ENCODE measurements at regions not wholly inside any gene's neighbourhood (a gene's known extent, or its start where the extent isn't known, plus 50 kb on each side); places are given as distances from the start of the nearest gene placed in this dataset.

DNA sequence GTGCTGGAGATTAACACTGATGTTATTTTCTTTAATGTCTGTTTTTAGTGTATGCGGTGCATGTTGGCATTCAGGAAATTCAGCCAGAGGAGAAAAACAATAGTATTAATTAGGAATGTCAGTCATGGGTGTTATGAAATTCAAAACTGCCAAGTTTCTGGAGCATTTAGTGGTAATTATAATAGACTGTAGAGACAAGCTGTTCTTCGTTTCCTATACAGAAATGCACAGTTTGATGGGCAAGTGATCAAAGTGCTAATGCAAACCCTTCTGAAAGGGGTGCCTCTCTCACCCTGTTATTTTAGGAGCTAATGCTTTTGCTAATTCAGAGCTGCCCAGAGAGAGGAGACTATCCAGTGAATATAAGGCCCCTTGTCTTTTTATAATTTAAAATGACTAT is 573.8 kb upstream of the EEF2KMT start:
- TF ChIP-seq, protein P1, sequence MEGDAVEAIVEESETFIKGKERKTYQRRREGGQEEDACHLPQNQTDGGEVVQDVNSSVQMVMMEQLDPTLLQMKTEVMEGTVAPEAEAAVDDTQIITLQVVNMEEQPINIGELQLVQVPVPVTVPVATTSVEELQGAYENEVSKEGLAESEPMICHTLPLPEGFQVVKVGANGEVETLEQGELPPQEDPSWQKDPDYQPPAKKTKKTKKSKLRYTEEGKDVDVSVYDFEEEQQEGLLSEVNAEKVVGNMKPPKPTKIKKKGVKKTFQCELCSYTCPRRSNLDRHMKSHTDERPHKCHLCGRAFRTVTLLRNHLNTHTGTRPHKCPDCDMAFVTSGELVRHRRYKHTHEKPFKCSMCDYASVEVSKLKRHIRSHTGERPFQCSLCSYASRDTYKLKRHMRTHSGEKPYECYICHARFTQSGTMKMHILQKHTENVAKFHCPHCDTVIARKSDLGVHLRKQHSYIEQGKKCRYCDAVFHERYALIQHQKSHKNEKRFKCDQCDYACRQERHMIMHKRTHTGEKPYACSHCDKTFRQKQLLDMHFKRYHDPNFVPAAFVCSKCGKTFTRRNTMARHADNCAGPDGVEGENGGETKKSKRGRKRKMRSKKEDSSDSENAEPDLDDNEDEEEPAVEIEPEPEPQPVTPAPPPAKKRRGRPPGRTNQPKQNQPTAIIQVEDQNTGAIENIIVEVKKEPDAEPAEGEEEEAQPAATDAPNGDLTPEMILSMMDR (conservative IDR thresholded peaks at IDR 0.05; ENCODE audit: low read depth, low read length) = no peak
- DNase-seq (ENCODE audit: low read depth) = no peak
- H3K4me3 ChIP-seq (ENCODE audit: low read length) = no peak overlapping the region

DNA sequence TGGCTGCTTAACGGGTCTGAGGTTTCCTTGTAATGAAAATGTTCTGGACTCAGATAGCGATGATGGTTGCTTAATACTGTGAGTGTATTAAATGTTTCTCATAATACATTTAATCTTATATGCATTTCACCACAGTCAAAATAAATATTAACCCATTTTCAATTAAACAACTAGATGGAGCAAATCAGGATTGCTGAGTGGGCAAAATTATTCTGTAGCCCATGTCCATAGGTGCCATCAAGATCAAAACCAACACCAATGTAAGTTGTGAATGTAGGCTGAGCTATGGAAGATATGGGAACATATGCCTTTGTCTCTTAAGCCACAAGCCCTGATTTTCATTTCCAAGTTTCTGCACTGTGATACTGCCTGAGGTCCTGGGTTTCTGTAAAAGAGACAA is 572.6 kb upstream of the EEF2KMT start:
- no peak for DNase-seq (ENCODE audit: low read depth)
- H3K4me3 ChIP-seq (ENCODE audit: low read length) = no peak overlapping the region
- TF ChIP-seq, protein P1 (conservative IDR thresholded peaks at IDR 0.05; ENCODE audit: low read depth, low read length) = no peak

DNA sequence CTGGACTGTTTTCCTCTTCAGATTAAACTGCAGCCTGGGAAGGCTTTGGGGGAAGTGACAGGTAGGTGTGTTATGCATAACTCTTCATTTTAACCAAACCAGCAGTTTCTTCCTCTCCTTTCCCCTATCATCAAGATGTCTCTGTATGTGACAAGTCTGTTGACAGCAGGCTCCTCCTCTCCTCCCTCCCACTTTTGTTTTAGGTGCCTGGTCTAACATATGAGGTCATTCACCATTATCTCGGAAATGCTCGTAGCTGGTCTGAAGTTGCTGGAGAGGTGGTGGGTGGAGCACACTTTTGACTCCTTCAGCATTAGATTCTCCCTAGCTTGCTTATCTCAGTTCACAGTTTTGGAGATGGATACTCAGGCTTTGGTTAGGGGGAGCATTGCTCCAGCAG is 571.0 kb upstream of the EEF2KMT start:
- no peak for DNase-seq (ENCODE audit: low read depth)
- no peak overlapping the region for H3K4me3 ChIP-seq (ENCODE audit: low read length)
- TF ChIP-seq, protein P1 (conservative IDR thresholded peaks at IDR 0.05; ENCODE audit: low read depth, low read length) = no peak

DNA sequence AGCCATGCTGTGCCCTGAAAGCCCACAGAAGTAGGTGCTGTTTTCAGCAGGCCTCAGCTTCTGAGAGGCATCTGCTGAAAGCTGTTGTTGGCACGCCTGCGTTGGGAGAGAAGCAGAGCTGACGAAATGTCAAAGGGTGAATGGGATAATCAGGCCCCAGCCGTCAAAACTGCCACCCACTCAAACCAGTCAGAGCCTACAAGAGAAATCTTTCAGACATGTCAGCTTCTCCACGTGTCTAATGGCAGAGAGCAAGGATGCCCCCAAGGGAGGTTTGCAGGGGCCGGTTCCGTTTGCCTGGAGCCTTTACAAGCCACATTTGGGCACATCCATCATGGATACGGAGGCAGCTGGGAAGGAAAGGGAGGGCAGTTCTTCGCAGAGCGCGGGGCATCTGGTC is 568.2 kb upstream of the EEF2KMT start:
- TF ChIP-seq, protein P1 (conservative IDR thresholded peaks at IDR 0.05; ENCODE audit: low read depth, low read length) = no peak
- DNase-seq (ENCODE audit: low read depth) = no peak

DNA sequence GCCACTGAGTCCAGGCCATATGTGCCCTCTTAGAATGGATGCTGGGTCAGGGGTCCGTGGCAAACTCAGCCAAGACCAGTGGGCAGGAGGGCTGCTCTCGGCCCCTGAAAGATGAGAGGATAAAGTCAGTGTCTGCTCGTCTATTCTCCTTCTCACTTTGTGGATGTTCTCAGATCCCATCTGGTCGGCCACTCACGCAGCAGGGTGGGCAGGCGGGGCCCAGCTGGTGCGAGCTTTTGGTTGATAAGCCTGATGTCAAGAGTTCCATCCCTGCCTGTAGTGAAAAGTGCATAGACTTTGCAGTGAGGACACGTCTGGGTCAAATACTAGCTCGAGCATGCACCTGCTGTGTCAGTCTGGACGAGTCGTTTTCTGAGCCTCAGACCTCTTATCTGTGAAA is 556.2 kb upstream of the EEF2KMT start:
- no peak for DNase-seq (ENCODE audit: low read depth)
- TF ChIP-seq, protein P1 (conservative IDR thresholded peaks at IDR 0.05; ENCODE audit: low read depth, low read length) = no peak
- H3K4me3 ChIP-seq (ENCODE audit: low read length) = no peak overlapping the region

More for the DNA sequence above, 568.2 kb upstream of the EEF2KMT start:
- no peak overlapping the region for H3K4me3 ChIP-seq (ENCODE audit: low read length)

DNA sequence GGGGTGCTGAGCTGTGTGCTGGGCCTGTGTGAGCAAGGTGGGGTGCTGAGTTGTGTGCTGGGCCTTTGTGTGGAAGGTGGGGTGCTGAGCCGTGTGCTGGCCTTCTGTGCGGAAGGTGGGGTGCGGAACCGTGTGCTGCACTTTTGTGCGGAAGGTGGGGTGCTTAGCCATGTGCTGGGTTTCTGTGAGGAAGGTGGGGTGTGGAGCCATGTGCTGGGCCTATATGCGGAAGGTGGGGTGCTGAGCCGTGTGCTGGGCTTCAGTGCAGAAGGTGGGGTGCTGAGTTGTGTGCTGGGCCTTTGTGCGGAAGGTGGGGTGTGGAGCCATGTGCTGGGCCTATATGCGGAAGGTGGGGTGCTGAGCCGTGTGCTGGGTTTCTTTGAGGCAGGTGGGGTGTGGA is 555.4 kb upstream of the EEF2KMT start:
- TF ChIP-seq, protein P1 (conservative IDR thresholded peaks at IDR 0.05; ENCODE audit: low read depth, low read length) = no peak
- no peak for DNase-seq (ENCODE audit: low read depth)
- no peak overlapping the region for H3K4me3 ChIP-seq (ENCODE audit: low read length)

DNA sequence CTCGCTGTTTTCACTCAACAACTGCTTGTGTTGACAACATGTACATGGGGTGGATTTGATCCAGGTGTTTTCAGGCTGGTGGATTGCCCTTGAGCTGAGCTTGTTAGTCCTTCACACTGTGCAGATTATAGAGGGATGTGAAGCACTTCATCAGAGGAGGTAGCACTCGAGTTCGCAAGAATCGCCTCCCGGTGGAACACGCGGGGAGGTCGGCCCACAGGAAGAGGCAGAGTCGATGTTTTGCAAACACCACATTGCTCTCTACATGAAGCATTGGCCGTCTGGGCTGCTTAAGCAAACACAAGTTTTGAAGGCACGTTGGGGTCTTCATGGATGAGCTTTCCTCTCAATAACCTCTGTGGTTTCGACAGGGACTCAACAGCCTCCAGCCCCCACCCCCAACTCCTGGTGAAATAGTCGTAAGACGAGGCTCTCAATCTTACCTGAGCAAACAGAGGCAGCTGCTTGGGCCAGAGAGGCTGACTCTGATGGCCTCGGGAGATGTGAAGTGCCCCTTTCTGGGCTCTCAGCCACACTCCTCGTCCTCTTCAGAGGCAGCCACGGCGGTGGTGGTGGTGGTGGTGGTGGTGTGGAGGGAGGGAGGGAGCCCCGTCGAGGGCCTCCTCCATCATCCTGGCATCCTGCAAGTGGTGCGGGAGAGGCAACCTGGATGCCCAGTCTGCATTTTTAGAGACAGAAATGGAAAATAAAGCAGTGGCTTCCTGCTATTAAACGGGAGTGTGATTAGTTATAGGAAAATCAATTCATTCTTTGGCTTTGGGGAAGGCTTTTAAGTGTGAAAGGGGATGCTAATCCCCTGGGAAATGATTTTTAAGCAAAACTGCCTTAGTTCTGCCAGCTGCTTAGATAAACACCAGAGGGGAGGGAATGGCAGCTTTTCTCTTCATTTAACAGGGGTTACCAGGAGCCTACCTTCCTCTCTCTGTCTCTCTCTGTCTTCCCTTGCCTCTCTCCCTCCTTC is 552.5 kb upstream of the EEF2KMT start:
- DNase-seq (ENCODE audit: low read depth) = no peak
- TF ChIP-seq, protein P1 (conservative IDR thresholded peaks at IDR 0.05; ENCODE audit: low read depth, low read length) = no peak
- H3K4me3 ChIP-seq (ENCODE audit: low read length) = no peak overlapping the region
